Stimulated activated CD8-positive, alpha-beta memory T cell treated with anti-CD3 and anti-CD28 coated beads, Interleukin-4, amount 100 ng/mL, for 48 hours (primary cell): ENCODE measurements at regions not wholly inside any gene's neighbourhood (a gene's known extent, or its start where the extent isn't known, plus 50 kb on each side); places are given as distances from the start of the nearest gene placed in this dataset.
"Not testable (repeated sequence)": the region's sequence is repeated elsewhere in the genome, so short reads cannot be mapped to it uniquely, and the experiment has no call there.

Experiments
- DNase-seq: peaks from one replicate; pipeline ENCODE4 v3.0.0-alpha.2; 2020

DNA sequence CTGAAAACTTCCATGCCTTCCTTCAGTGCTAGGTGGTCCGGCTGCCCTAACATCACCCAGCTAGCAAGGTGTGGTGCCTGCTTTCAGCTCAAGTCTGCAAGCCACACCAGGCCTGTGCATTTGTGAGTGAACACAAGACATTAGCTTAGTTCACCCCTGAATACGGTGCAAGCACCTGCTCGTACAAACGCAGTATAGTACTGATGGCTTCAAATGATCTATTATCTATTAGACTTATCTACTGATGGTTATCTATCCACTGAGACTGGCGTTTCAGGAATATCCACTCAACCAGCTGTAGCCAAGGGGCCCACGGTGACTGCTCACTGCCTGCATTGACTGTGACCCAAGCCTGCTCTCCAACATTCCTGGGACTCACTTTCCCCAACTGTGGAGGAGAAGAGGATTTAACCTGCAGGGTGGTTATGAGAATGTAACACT is 155.9 kb downstream of the SHOX start:
- DNase-seq = no peak

DNA sequence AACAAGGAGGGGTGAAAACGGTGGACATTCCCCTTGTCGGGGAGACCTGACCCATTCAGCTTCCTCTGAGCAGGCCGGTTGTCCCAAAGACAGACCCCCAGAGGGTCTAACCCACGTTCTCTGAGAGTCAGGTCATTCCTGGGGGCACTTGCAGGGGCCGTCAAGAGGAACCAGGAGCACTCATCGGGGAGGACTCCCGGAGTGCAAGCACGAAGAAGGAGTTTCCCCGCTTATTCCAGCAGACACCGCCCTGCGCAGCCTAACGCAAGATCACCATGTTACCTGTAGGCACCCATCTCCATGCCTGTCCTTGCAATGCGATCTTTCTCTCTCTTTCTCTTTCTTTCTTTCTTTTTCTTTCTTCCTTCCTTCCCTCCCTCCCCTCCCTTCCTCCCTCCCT is 154.2 kb downstream of the SHOX start:
- DNase-seq = no peak

DNA sequence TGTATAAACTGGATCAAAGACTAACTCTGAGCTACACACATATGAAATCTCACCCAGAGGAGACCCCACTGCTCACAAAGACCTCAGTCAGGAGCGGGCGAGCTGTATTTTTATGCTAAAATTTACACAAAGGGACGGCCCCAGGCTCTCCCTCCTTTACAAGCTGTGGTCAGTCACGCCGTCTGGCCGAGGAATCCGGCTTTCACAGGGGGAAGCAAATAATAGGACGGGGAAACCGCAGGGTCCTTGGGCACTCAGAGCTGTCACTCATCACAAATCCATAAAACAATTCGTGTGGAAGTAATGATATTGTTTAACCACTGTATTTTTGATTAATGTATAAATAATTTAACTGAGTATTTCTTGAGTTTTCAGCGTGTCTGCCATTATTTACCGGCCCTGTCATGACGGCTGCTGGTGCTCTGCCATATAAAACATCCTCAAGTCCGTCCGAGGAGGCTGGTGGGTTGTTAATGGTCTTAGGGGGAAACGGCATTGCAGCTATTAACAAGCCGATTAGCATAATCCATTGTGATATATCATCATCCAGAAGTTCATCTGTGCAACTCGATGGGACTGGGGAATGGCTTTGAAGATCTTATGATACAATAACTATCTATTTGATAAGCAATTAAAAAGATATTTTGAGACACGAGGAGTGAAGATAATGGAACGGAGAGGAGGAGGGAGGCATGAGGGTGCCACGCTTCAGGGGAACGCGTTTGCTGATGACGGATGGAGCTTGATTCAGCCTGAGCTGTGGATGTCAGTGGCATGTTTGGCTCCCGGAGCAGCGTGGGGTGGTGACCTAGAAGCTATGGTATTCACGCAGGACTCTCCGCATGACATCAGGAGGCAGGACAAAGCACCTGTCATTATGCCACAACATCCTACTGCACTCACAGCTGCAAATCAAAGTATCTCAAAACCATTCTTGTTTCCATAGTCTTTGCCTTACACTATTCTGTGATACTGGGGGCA is 150.9 kb downstream of the SHOX start:
- no peak for DNase-seq

DNA sequence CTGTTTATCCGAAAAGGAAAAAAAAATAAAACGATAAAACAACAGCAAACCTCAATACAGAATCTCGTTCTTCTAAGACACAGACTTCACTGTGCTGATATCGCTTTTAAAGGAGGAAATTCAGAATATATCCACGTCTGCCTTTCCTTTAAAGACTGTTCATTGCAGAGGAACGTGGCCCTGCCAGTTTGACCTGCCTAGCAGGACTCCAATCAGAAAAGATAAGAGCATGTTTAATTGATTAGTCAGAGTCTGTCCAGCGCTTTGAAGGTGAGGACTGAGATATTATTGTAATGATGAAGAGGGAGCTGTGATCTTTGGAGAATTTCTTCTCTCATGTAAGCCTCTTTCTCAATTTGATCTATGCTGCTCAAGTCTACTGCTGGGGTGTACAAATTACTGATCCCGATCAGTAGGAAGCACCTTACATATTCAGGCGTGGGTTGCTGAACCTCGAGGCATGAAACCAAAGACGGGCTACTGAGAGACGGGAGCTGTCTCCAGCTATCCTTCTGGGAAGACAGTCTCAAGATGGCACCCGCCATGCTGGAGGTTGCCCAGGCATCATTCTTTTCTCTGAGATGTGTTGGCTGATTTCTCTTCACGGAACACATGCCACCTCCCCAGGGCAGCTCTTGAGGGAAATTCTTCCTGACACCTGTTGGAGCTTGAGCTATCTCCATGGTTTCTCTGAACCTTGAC is 146.1 kb downstream of the SHOX start:
- DNase-seq = no peak

DNA sequence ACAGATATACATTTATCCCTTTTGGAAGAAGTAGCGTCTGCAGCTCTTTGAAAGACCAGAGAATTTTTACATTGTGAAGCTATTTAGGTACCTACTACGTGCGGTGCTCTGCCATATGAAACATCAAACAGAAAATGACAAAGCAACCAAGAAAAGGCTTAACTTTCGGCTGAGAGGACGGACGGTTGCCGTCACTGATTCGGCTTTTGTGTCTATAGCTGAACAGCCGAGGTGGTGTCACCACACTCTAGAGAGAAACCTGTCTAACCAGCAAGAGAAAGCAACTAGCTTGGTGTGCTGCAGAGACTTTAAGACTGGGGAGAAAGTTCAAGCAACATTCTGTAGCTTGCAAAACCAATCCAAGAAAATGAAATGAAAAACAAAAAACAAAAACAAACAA is 145.5 kb downstream of the SHOX start:
- DNase-seq = no peak

DNA sequence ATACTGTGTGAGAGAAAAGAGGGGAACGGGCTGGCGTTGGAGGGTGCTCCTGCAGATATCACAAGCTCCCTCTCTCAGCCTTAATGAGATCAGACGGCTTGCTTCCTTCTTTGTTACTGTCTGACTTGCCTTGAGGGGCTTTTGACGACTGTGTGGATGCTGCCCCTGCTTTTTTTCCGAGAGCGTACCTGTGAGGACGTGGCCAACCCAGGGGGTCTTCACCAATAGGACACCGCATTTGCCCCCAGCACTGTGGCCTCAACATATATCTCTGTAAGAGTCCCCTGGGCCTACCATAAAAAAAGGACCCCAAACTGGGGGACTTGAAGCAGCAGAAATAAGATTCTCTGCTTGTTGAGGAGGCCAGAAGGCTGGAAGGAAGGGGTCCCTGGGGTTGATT is 143.9 kb downstream of the SHOX start:
- DNase-seq = no peak

DNA sequence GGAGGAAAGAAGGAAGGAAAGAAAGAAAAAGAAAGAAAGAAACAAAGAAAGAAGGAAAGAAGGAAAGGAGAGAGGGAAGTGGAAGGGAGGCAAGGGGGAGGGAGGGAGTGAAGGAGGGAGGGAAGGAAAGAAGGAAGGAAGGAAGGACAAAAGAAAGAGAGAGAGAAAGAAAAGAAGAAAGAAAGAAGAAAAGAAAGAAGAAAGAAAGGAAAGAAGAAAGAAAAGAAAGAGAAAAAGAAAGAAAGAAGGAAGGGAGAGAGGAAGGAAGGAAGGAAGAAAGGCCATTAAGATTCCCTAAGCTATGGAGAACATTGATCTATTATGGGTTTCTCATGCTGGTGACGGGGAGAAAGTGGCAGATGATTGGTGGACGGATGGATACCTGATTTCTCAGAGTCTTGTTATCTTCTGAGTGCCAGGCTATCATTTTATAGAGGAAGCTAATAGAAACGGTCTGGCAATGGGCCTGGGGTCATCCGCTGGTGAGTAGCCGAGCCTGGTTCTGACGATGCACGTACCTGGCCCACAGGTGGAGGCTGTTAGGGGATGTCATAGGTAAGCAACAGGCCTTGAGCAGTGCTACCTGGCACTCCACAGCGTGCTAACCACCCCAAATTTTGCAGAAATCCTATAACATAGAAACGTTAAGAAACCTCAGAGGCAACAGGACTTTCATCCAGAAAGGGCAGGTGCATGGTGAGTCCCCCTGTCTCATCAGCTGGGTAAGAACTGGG is 142.9 kb downstream of the SHOX start:
- DNase-seq = no peak

DNA sequence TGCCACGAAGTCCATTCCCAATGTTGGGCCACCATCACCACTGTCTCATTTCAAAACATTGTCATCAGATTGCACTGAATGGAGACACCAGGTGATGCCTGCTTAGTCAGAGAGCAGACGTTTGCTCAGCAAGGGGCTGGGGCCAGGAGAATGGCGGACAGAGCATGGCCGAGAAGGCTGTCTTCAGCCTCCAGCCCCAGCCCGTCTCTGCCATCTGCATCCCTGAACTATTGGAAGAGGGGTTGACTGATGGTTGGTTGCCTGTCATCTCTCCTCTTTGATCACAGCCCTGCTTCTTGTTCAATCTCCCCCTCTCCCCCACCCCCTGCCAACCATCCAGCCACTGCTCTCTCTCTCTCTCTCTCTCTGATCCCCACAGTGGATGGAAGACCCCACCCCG is 140.9 kb downstream of the SHOX start:
- DNase-seq = no peak

DNA sequence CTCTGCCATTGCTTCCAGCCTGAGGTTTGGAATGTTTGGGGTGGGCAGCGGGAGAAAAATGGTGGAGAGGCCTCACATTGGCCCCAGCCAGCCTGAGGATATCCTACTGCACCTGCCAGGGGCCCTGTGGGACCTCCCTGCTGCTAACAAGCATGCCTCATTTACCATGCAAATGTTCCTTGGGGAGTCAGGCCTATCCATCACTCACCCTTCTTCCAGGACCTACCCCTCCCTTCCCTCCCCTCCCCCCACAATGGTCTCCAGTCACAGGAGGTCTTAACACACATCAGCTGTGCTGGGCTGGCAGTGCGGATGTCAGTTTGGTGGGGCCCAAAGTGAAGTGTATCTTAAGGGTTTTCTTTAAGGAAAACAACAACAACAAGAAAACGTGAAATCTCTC is 139.2 kb downstream of the SHOX start:
- no peak for DNase-seq

DNA sequence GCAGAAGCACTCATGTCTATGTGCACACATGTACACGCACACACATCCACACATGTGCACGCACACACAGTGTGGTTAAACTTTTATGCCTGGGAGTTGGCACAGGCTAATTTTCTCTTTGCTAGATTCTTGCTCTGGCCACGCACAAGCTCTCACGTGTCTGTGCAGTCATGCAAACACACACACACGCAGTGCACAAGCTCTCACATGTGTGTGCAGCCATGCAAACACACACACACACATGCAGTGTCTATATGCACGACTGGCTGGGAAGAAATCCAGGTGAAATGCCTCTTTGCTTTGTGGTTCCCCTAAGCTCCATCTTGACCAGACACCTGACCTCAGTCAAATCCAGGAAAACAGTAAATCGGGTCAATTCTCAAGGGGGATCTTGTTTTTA is 138.0 kb downstream of the SHOX start:
- DNase-seq = no peak

DNA sequence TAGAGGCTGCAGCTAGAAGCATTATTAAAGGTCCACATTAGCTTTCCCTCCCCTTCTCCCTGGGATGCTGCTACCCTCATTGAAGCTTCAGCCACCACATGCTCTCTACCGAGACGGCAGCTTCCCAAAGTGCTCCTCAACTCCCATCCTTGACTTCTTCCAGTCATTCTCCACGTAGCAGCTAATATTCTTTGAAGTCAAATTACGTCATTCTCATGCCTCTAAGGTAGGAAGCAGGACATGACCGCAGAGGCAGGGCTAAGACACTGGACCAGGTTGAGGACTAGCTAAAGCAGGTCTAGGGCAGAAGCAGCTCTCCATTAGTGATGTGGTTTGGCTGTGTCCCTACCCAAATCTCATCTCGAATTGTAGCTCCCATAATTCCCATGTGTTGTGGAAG is 128.3 kb downstream of the SHOX start:
- DNase-seq = no peak

DNA sequence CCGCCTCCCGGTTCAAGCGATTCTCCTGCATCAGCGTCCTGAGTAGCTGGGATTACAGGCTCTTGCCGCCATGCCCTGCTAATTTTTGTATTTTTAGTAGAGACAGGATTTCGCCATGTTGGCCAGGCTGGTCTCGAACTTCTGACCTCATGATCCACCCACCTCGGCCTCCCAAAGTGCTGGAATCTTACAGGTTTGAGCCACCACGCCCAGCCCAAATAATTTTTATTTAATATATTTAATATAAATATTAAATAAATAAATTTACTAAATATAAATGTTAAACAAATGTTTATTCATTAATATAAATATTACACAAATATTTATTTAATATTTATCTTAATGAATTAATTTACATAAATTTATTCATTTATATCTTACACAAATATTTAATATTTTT is 120.2 kb downstream of the SHOX start:
- no peak for DNase-seq

DNA sequence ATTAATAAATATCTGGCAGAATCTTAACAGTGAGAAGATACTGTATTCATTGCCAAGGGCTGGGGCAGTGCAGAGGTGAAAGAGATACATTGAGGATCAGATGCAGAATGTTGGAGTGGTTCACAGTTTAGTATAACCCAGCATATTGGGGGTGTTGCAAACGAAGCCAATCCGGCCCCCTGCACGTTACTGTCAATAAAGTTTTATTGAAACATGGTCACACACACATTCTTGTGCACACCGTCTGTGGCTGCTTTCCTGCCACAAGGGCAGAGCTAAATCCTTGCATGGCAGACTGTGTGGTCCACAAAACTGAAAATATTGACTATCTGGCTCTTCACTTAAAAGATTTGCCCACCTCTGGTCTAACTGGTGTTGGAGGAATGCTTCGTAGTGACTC is 119.7 kb downstream of the SHOX start:
- no peak for DNase-seq

DNA sequence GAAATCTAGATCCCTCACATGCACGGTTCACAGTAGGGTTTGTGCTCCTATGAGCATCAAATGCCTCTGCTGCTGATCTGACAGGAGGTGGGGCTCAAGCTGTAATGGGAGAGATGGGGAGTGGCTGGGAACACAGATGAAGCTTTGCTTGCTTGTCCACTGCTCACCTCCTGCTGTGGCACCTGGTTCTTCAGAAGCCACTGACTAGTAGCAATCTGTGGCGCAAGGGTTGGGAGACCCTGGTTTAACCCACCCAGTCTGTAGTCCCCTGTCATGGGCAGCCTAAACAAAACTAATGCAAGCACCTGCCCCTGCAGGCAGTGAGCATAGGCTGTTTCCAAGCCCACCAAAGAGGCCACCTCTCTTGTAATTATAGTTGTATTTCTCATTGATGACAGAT is 116.6 kb downstream of the SHOX start:
- no peak for DNase-seq

DNA sequence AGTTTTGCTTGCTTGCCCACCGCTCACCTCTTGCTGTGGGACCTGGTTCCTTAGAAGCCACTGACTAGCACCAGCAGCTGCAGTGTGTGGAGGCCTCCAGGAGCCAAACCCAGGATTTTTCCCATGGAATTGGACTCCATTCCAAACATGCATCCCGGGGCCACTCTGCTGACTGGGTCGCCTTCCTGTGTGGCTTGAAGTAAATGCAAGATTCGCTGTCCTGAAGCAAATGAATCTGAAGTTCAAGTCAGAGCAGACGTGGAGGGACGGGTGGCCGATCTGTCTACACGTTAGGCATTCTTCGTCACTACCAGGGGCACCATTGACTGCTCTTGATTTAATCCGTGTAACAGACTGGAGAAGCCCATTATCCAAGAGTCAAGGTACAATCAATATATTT is 109.0 kb downstream of the SHOX start:
- DNase-seq = no peak

DNA sequence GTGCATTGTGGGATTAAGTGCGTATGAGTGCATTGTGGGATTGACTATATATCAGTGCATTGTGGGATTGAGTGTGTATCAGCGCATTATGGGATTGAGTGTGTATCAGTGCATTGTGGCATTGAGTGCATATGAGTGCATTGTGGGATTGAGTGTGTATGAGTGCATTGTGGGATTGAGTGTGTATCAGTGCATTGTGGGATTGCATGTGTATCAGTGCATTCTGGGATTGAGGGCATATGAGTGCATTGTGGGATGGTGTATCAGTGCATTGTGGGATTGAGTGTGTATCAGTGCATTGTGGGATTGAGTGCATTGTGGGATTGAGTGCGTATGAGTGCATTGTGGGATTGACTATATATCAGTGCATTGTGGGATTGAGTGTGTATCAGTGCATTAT is 106.4 kb downstream of the SHOX start:
- DNase-seq = not testable (repeated sequence)

DNA sequence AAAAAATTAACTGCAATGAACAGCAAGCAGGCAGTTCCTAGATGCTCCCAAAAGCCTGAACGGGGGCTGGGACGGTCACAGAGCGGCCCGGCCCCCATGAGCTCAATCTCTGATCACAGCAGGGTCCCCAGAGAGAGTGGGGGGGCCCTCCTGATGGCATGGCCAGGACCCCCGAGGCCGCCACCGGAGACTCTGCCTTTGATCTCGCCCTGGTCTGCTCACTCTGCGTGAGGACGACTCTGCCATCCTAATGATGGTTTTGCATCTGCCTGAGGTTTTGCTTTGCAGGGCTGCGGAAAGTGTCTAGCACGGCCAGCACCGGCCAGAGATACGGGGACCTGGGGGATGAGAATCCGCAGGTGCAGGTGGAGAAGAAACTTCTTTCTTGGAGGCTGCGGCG is 103.8 kb downstream of the SHOX start:
- no peak for DNase-seq

DNA sequence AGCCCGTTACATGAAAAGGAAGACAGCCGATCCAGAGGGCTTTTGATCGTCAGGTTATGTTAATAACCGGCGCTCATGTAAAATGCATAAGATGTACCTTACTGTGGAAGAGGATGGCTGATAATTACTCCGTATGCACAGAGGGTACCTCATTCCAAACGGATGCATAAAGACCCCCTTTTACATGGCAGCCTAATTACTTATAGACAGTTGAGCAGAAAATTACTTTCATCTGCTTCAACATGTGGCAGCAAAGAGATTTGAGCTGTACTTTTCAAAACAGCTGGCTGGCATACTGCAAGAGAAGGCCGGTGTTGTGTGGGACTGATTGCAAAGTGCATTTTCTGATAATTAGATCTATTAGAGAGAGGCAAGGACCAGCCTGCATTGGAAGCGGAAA is 103.4 kb downstream of the SHOX start:
- DNase-seq = no peak

DNA sequence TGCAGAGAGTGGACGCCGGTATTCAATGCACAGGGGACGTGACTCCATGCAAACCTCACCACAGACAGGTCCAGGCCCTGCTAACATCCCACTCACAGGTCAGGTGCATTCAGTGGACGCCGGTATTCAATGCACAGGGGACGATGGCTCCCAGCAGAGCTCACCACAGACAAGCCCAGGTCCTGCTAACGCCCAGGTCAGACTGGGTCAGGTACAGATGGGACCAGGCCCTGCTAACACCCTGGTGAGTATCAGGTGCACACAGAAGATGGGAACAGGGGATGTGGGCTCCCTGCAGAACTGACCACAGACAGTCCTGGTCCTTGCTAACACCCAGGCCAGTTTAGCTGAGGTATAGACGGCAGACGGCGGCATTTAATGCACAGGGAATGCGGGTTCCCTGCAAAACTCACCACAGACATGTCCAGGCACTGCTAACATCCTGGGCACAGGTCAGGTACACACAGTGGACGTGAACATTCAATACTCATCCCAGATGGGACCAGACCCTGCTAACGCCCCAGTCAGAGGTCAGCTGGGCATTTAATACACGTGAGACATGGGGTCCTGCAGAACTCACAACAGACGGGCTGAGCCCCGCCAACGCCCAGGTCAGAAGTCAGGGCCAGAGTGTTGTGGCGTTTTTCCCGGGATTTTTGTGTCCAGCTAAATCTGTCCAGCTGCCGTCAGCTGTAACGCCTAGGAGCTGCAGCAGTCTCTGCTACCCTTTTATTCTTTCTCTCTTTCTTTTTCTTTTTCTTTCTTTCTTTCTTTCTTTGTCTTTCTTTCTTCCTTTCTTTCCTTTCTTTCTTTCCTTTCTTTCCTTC is 99.2 kb downstream of the SHOX start:
- DNase-seq = no peak

DNA sequence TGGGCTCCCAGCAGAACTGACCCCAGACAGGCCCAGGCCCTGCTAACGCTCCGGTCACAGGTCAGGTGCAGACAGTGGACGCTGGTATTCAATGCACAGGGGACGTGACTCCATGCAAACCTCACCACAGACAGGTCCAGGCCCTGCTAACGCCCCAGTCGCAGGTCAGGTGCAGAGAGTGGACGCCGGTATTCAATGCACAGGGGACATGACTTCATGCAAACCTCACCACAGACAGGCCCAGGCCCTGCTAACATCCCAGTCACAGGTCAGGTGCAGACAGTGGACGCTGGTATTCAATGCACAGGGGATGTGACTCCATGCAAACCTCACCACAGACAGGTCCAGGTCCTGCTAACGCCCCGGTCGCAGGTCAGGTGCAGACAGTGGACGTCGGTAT is 98.5 kb downstream of the SHOX start:
- DNase-seq = not testable (repeated sequence)

DNA sequence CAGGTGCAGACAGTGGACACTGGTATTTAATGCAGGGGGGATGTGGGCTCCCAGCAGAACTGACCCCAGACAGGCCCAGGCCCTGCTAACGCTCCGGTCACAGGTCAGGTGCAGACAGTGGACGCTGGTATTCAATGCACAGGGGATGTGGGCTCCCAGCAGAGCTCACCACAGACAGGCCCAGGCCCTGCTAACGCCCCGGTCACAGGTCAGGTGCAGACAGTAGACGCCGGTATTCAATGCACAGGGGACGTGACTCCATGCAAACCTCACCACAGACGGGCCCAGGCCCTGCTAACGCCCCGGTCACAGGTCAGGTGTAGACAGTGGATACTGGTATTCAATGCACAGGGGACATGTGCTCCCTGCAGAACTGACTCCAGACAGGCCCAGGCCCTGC is 98.0 kb downstream of the SHOX start:
- DNase-seq = not testable (repeated sequence)

DNA sequence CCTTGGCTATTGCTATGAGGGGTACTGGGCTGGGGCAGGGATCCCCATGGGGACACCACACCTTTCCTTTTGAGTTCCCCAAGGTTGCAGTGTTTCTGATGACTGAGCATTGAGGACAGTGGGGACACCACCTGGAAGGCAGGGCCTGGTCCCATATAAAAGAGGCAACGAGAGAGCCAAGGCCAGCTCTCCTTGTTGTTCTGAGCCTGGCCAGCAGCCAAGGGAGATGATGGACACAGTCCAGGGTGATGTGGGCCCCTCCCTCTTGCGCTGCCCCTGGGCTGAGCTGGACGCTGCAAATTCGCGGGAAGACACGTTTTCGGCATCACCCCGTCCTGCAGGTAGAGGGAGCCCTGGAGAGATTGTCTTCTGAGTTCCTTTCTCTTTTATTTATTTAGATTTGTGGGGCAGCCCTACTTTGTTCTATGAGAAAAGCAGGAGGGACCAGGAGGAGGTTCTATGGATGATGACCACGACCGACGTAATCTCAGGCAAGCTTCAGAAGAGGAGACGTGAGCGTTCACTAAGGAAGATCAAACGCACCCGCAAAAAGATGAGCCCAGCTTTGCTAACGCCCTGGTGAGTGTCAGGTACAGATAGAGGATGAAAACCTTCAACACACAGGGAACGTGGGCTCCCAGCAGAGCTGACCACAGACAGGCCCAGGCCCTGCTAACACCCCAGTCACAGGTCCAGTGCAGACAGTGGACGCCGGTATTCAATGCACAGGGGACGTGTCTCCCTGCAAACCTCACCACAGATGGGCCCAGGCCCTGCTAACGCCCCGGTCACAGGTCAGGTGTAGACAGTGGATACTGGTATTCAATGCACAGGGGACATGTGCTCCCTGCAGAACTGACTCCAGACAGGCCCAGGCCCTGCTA is 97.4 kb downstream of the SHOX start:
- no peak for DNase-seq
